ENCODE measurements at regions not wholly inside any gene's neighbourhood (a gene's known extent, or its start where the extent isn't known, plus 50 kb on each side); places are given as distances from the start of the nearest gene placed in this dataset.

DNA sequence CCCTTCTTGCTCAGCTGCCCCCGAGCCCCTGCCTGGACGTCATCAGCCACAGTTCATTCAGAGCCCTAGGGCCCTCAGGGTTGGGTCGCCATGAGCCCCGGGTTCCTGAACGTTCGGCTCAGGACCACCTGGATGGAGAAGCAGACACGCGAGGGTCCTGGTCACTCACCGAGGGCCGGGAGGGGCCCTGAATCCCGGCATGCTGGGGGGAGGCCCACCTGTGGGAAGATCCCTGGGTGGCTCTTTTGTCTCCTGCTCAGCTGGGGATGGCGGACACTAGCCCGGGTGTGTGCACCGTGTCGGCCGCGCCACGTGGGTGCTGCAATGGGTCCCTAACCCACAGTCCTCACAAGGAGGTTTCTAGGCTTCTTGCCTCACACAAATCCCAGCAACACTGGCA, 78.1 kb upstream of the TTC34 start:
- no peak overlapping the region for H3K4me3 ChIP-seq
- no peak overlapping the region for H3K27ac ChIP-seq
- TF ChIP-seq, protein P1, sequence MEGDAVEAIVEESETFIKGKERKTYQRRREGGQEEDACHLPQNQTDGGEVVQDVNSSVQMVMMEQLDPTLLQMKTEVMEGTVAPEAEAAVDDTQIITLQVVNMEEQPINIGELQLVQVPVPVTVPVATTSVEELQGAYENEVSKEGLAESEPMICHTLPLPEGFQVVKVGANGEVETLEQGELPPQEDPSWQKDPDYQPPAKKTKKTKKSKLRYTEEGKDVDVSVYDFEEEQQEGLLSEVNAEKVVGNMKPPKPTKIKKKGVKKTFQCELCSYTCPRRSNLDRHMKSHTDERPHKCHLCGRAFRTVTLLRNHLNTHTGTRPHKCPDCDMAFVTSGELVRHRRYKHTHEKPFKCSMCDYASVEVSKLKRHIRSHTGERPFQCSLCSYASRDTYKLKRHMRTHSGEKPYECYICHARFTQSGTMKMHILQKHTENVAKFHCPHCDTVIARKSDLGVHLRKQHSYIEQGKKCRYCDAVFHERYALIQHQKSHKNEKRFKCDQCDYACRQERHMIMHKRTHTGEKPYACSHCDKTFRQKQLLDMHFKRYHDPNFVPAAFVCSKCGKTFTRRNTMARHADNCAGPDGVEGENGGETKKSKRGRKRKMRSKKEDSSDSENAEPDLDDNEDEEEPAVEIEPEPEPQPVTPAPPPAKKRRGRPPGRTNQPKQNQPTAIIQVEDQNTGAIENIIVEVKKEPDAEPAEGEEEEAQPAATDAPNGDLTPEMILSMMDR (IDR thresholded peaks at IDR 0.05) = no peak
- no peak for DNase-seq (ENCODE audit: low spot score)

- DNase-seq (ENCODE audit: low spot score) = no peak
- TF ChIP-seq, protein P1 (IDR thresholded peaks at IDR 0.05) = no peak
Measured at GRCh38 chr1:2880086-2880485, 78.6 kb upstream of the TTC34 start.

DNA sequence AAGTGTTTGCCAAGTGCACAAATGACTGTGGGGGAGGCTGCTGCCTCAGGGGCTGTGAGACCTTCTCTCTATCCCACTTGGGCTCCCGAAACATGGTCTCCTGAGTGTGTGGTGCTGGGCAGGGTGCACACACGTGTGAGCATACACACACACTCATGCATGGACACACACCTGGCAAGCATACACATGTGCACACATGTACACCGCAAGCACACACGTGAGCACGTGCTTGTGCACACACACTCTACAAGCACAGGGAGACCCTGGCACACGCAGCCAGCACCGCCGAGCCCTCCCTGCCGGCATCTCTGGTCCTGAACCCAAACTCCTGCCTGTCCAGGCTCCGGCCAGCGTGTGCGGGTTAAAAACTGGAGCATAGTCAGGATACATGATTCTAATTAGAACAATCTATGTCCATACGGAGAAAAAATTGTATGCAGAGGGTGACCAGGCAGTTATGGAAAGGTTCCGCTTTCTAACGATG, 79.4 kb upstream of the TTC34 start:
- no peak overlapping the region for H3K27ac ChIP-seq
- DNase-seq (ENCODE audit: low spot score) = no peak
- H3K4me3 ChIP-seq = no peak overlapping the region
- TF ChIP-seq, protein P1 (IDR thresholded peaks at IDR 0.05) = no peak

More at GRCh38 chr1:2880086-2880485, 78.6 kb upstream of the TTC34 start:
- no peak overlapping the region for H3K27ac ChIP-seq
- H3K4me3 ChIP-seq = no peak overlapping the region

GRCh38 chr1:2881556-2881955, 80.1 kb upstream of the TTC34 start:
- TF ChIP-seq, protein P1 (IDR thresholded peaks at IDR 0.05) = no peak
- Histone ChIP-seq H3K27ac (no peak overlapping the region), H3K4me3 (no peak overlapping the region)
- no peak for DNase-seq (ENCODE audit: low spot score)

DNA sequence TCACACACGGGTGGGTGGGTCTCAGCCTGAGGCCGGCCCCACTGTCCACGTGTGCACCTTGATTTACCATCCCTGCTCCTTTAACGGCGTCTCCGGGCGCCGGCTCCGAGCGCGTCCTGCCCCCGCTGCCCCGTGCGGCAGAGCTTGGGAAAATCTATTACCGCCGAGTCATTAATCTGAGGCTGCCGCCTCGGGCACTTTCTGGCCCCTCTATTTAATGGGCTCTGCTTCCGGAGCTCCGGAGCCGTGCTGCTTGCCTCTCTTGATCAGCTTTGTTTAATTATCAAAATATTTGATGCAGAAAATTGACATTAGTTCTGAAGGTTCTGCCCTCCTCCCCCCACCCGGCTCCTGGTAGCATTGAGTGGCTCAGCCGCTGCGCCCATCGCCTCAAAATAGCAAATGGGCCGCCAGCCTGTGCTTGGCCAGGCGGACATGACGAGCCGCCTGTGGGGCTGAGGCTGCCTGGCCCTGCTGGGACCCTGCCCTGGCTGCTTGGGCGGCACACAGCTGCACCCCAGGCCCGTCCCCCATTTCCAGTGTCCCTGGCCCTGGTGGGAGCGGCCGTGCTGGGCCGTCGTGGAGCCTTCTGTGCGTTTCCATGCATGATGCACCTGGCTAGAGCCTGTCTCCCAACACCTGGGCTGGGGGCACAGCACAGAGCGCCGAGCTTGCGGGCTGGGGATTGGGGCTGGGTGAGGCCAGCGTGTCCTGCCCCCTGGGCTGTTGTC, 81.6 kb upstream of the TTC34 start:
- DNase-seq (ENCODE audit: low spot score) = no peak
- TF ChIP-seq, protein P1 (IDR thresholded peaks at IDR 0.05) = no peak
- H3K4me3 ChIP-seq = no peak overlapping the region
- H3K27ac ChIP-seq = no peak overlapping the region

GRCh38 chr1:2885001-2885400, 83.5 kb upstream of the TTC34 start:
- H3K4me3 ChIP-seq = no peak overlapping the region
- no peak for DNase-seq (ENCODE audit: low spot score)
- no peak overlapping the region for H3K27ac ChIP-seq
- TF ChIP-seq, protein P1 (IDR thresholded peaks at IDR 0.05) = no peak

GRCh38 chr1:2886631-2887030, 85.1 kb upstream of the TTC34 start:
- Histone ChIP-seq H3K27ac (no peak overlapping the region), H3K4me3 (no peak overlapping the region)
- TF ChIP-seq, protein P1 (IDR thresholded peaks at IDR 0.05) = no peak
- no peak for DNase-seq (ENCODE audit: low spot score)
